IMR-90 (cell line): ENCODE measurements at regions not wholly inside any gene's neighbourhood (a gene's known extent, or its start where the extent isn't known, plus 50 kb on each side); places are given as distances from the start of the nearest gene placed in this dataset.

Source experiments
- ATAC-seq: fragments of 200-7000 bp; cut with Tn5 transposase; 2 replicates; pipeline ENCODE4 v1.9.1; 2020; ENCODE audit warnings: low read depth, mild to moderate bottlenecking, moderate library complexity
- BruUV-seq: library from RNA; stranded (reverse); fragments of 400-500 nt; replicated peaks from 2 replicates; lab custom pipeline; 2021; lab: Mats Ljungman, UMichigan
- CTCF ChIA-PET: fragments of 300-600 bp; formaldehyde crosslinking; extraction: SDS; loops from one replicate; lab custom pipeline; 2021; ENCODE audit warnings: antibody characterized with exemption; lab: Yijun Ruan, JAX
- POLR2A ChIA-PET: fragments of 300-600 bp; sonication (Branson Sonifier 250); formaldehyde crosslinking; loops from one replicate; lab custom pipeline; 2022; ENCODE audit warnings: antibody characterized with exemption; ENCODE audit not compliant: unreplicated experiment; lab: Charles Lee
- DNase-seq: peaks from one replicate; pipeline ENCODE4 v3.0.0; 2013
- H2AFZ ChIP-seq: replicated peaks from 2 replicates; pipeline ENCODE3; 2013; ENCODE audit warnings: low read length, mild to moderate bottlenecking; ENCODE audit not compliant: poor library complexity
- H2AK5ac ChIP-seq: 2 replicates; pipeline ENCODE4 v1.6.1; 2013; ENCODE audit warnings: low read depth, low read length, inconsistent platforms
- H2AK9ac ChIP-seq: replicated peaks from 2 replicates; pipeline ENCODE3; 2013; ENCODE audit warnings: mild to moderate bottlenecking, low read depth, low read length, moderate library complexity; ENCODE audit not compliant: poor library complexity
- H2BK120ac ChIP-seq: 2 replicates; pipeline ENCODE4 v1.6.1; 2013; ENCODE audit warnings: low read depth, low read length, inconsistent platforms
- H2BK15ac ChIP-seq: 3 replicates; pipeline ENCODE4 v1.6.1; 2013; ENCODE audit warnings: low read depth, low read length, inconsistent platforms
- H2BK20ac ChIP-seq: 2 replicates; pipeline ENCODE4 v1.6.1; 2013; ENCODE audit warnings: low read depth, mild to moderate bottlenecking, inconsistent platforms, low read length, moderate library complexity
- H2BK5ac ChIP-seq: 2 replicates; pipeline ENCODE4 v1.6.1; 2013; ENCODE audit warnings: mild to moderate bottlenecking, low read depth, low read length, inconsistent platforms; ENCODE audit not compliant: poor library complexity, severe bottlenecking
- H3K14ac ChIP-seq: replicated peaks from 2 replicates; pipeline ENCODE4 v1.6.1; 2013; ENCODE audit warnings: low read depth, low read length, inconsistent platforms
- H3K18ac ChIP-seq: 2 replicates; pipeline ENCODE4 v1.6.1; 2013; ENCODE audit warnings: low read depth, low read length, control low read depth
- H3K23ac ChIP-seq: 2 replicates; pipeline ENCODE4 v1.6.1; 2013; ENCODE audit warnings: low read depth, low read length, inconsistent platforms
- H3K27ac ChIP-seq: 2 replicates; pipeline ENCODE4 v1.5.1; 2013; ENCODE audit warnings: mild to moderate bottlenecking, control low read depth, low read length; ENCODE audit not compliant: insufficient read depth
- H3K27me3 ChIP-seq: 2 replicates; pipeline ENCODE4 v1.6.1; 2013; ENCODE audit warnings: low read length; ENCODE audit not compliant: control insufficient read depth, insufficient read depth
- H3K36me3 ChIP-seq: 2 replicates; pipeline ENCODE4 v1.6.1; 2013; ENCODE audit warnings: low read length, mixed read lengths; ENCODE audit not compliant: control insufficient read depth, insufficient read depth
- H3K4ac ChIP-seq: 2 replicates; pipeline ENCODE4 v1.6.1; 2013; ENCODE audit warnings: low read depth, low read length, inconsistent platforms
- H3K4me1 ChIP-seq: 2 replicates; pipeline ENCODE4 v1.6.1; 2013; ENCODE audit warnings: low read length, mixed read lengths; ENCODE audit not compliant: control insufficient read depth, insufficient read depth
- H3K4me2 ChIP-seq: 2 replicates; pipeline ENCODE4 v1.6.1; 2013; ENCODE audit warnings: low read depth, mild to moderate bottlenecking, control low read depth, low read length, moderate library complexity
- H3K4me3 ChIP-seq: 2 replicates; pipeline ENCODE4 v1.5.1; 2013; ENCODE audit warnings: low read depth, mild to moderate bottlenecking, control low read depth, low read length, moderate library complexity; ENCODE audit not compliant: insufficient read depth
- H3K56ac ChIP-seq: 2 replicates; pipeline ENCODE4 v1.6.1; 2013; ENCODE audit warnings: low read length, inconsistent platforms; ENCODE audit not compliant: insufficient read depth; ENCODE audit errors: extremely low read depth
- H3K79me1 ChIP-seq, 2 experiments: 2 replicates each; pipeline ENCODE4 v1.6.1; 2013; ENCODE audit warnings: low read length in 2 of 2, inconsistent platforms in 1 of 2, low read depth in 1 of 2
- H3K9ac ChIP-seq: 2 replicates; pipeline ENCODE4 v1.6.1; 2013; ENCODE audit warnings: low read depth, low read length, control low read depth
- H3K9me1 ChIP-seq: 2 replicates; pipeline ENCODE4 v1.6.1; 2013; ENCODE audit warnings: low read length, inconsistent platforms; ENCODE audit not compliant: insufficient read depth
- H3K9me3 ChIP-seq: 2 replicates; pipeline ENCODE4 v1.6.1; 2013; ENCODE audit warnings: low read length; ENCODE audit not compliant: control insufficient read depth, insufficient read depth
- H4K20me1 ChIP-seq: 2 replicates; pipeline ENCODE4 v1.6.1; 2013; ENCODE audit warnings: low read length, inconsistent platforms; ENCODE audit not compliant: insufficient read depth
- H4K5ac ChIP-seq: 2 replicates; pipeline ENCODE4 v1.6.1; 2013; ENCODE audit warnings: mild to moderate bottlenecking, low read depth, low read length, control low read depth
- H4K8ac ChIP-seq, 2 experiments: 2 replicates each; pipeline ENCODE4 v1.6.1; 2013; ENCODE audit warnings: low read depth in 2 of 2, low read length in 2 of 2, control low read depth in 1 of 2, inconsistent platforms in 1 of 2
- H4K91ac ChIP-seq: 2 replicates; pipeline ENCODE4 v1.6.1; 2013; ENCODE audit warnings: low read depth, low read length, inconsistent platforms; ENCODE audit not compliant: insufficient read depth
- BHLHE40 ChIP-seq: fragments of 150-350 bp; IDR thresholded peaks from 2 replicates; pipeline ENCODE4 v1.6.1; 2016; ENCODE audit warnings: mild to moderate bottlenecking, low read depth, low read length
- CEBPB ChIP-seq: IDR thresholded peaks from 2 replicates; pipeline ENCODE4 v1.6.1; 2012; ENCODE audit warnings: low read depth, low read length, improper control_type of control experiment
- CTCF ChIP-seq: conservative IDR thresholded peaks from 2 replicates; pipeline ENCODE4 v1.5.1; 2012; ENCODE audit warnings: mild to moderate bottlenecking, low read depth, low read length, improper control_type of control experiment
- WGBS, 2 experiments: methylation state at CpG; one replicate each; pipeline versions ENCODE4 v1.1.5 to v1.1.7; 2013; ENCODE audit warnings: missing lambda C conversion rate in 2 of 2; ENCODE audit not compliant: insufficient read length in 1 of 2; ENCODE audit errors: extremely low coverage in 2 of 2; 5-methylcytosine and 5-hydroxymethylcytosine counted together
- dilution Hi-C: fragments of 300-500 bp; cut with HindIII; formaldehyde crosslinking; loops from one replicate; pipeline ENCODE4 v1.14.3; 2018; ENCODE audit warnings: low sequenced_read_pairs; ENCODE audit not compliant: unreplicated experiment
- in situ Hi-C: fragments of 300-500 bp; cut with MboI; formaldehyde crosslinking; loops from 3 replicates; pipeline ENCODE4 v1.14.3; 2019; ENCODE audit warnings: low sequenced_read_pairs, inconsistent platforms, mixed read lengths
- intact Hi-C: fragments of 100-400 bp; cut with micrococcal nuclease; formaldehyde crosslinking; loops from 2 replicates; pipeline ENCODE4 v1.10.0; 2022

- ATAC-seq (no peak), DNase-seq (no peak)
- intact Hi-C loops, result no loop called here
- Histone ChIP-seq H3K4me3 (no peak overlapping the region), H3K4ac (no peak overlapping the region), H3K18ac (no peak overlapping the region), H3K56ac (no peak overlapping the region), H3K36me3 (no peaks in the 10 kb centered on the region), H3K27ac (no peak overlapping the region), H2BK20ac (no peak overlapping the region), H2AK5ac (no peak overlapping the region), H3K4me2 (no peak overlapping the region), H4K20me1 (no peaks in the 10 kb centered on the region), H3K23ac (no peak overlapping the region), H4K8ac (no peak overlapping the region), H3K14ac (no peak overlapping the region), H3K9me1 (no peaks in the 10 kb centered on the region), H2BK5ac (no peak overlapping the region), H3K27me3 (no peaks in the 10 kb centered on the region), H3K9ac (no peak overlapping the region), H2BK15ac (no peak overlapping the region), H4K5ac (no peak overlapping the region), H2BK120ac (no peak overlapping the region), H3K4me1 (no peaks in the 10 kb centered on the region), H3K79me1 (no peaks in the 10 kb centered on the region), H2AFZ (no peak overlapping the region), H2AK9ac (no peak overlapping the region), H4K91ac (no peak overlapping the region), H3K9me3 (no peaks in the 10 kb centered on the region)
- BruUV-seq, result no TSS peak
- in situ Hi-C loops, result no loop called here
- dilution Hi-C loops, result no loop called here
- TF ChIP-seq CEBPB, result peak; percentile 61
- TF ChIP-seq BHLHE40, result no peak
- TF ChIP-seq CTCF, result no peak
- CTCF ChIA-PET, result no interaction called here
- WGBS, 2 experiments, result no CpG with 5 or more reads among the region's 5 CpGs
- POLR2A ChIA-PET, result no interaction called here
Measured at GRCh38 chr13:59340151-59340550, 823.6 kb downstream of the DIAPH3 start.
